ENCODE measurements at regions not wholly inside any gene's neighbourhood (a gene's known extent, or its start where the extent isn't known, plus 50 kb on each side); places are given as distances from the start of the nearest gene placed in this dataset.

- ChIA-PET CTCF (ENCODE audit: partially characterized antibody) (interaction anchor here (0.6 kb wide), 1 partner anchor 19 kb away, joined by 3 read pairs; no protein-coding TSS in a partner anchor), POLR2A (ENCODE audit: partially characterized antibody) (no interaction called here)
- no peak overlapping the region for H2BK120ac ChIP-seq (replicated peaks; ENCODE audit: low read depth, low read length)
- H3K9ac ChIP-seq (replicated peaks in 1 of 4; ENCODE audit: extremely low read depth in 1 of 4, low read depth in 3 of 4, low read length in 3 of 4): no peak overlapping the region
- no peak overlapping the region for H3K18ac ChIP-seq (ENCODE audit: extremely low read depth, low read length)
- H4K8ac ChIP-seq (ENCODE audit: extremely low read depth, insufficient read depth, low read length): no peak overlapping the region
- FAIRE-seq (no peak), DNase-seq (ENCODE audit: low read depth in 1 of 2, low spot score in 2 of 2) (peak in 1 of 2 experiments; percentile 3)
- no peak overlapping the region for H4K91ac ChIP-seq (replicated peaks; ENCODE audit: insufficient read length, low read length)
- no peaks in the 10 kb centered on the region for H3K23me2 ChIP-seq (ENCODE audit: low read depth, low read length)
- no peak overlapping the region for H2BK20ac ChIP-seq (ENCODE audit: low read length)
- no peak overlapping the region for H2AFZ ChIP-seq (ENCODE audit: low read length)
- no peak overlapping the region for H3K4me2 ChIP-seq (ENCODE audit: insufficient read depth in 1 of 2, low read depth in 2 of 2, low read length in 2 of 2)
- H4K5ac ChIP-seq (ENCODE audit: insufficient read length, low read depth, low read length): no peak overlapping the region
- peaks cover 0 to 8% (median 2%) of the 10 kb centered on the region in 4 experiments; a peak in 3 of 7 replicates for H3K4me1 ChIP-seq (replicated peaks in 1 of 4; ENCODE audit: control insufficient read depth in 3 of 4, insufficient read depth in 4 of 4, low read length in 3 of 4)
- no peak overlapping the region for H2AK5ac ChIP-seq (ENCODE audit: low read depth, low read length)
- H3K23ac ChIP-seq (ENCODE audit: insufficient read length): no peak overlapping the region
- peaks cover 0 to 5% (median 3%) of the 10 kb centered on the region in 4 experiments; a peak in 2 of 7 replicates for H3K27me3 ChIP-seq (replicated peaks in 1 of 4; ENCODE audit: control insufficient read depth in 3 of 4, extremely low read depth in 1 of 4, insufficient read depth in 3 of 4, low read length in 3 of 4)
- no peak overlapping the region for H2BK12ac ChIP-seq (ENCODE audit: low read depth, low read length)
- H3K27ac ChIP-seq (ENCODE audit: low read depth, low read length): no peak overlapping the region
- no peaks in the 10 kb centered on the region for H3K36me3 ChIP-seq (ENCODE audit: control insufficient read depth in 2 of 4, insufficient read depth in 4 of 4, low read length in 3 of 4)
- H3K79me1 ChIP-seq (ENCODE audit: low read depth, low read length): no peaks in the 10 kb centered on the region
- no peak overlapping the region for H3K4me3 ChIP-seq (ENCODE audit: extremely low read depth in 1 of 4, insufficient read depth in 2 of 4, low read depth in 3 of 4, low read length in 4 of 4)
- no peaks in the 10 kb centered on the region for H4K20me1 ChIP-seq (replicated peaks in 1 of 2; ENCODE audit: control insufficient read depth in 1 of 2, insufficient read depth in 2 of 2, low read length in 2 of 2)
- no peak overlapping the region for H3K4ac ChIP-seq (replicated peaks; ENCODE audit: insufficient read length, low read depth, low read length)
- H3K9me3 ChIP-seq (ENCODE audit: insufficient read depth in 2 of 2, low read depth in 1 of 2, low read length in 1 of 2): no peaks in the 10 kb centered on the region
- H3K14ac ChIP-seq (ENCODE audit: insufficient read length): no peak overlapping the region
- H3K79me2 ChIP-seq (ENCODE audit: control insufficient read depth in 1 of 2, insufficient read depth in 2 of 2, low read length in 2 of 2): no peaks in the 10 kb centered on the region
- H2BK15ac ChIP-seq (ENCODE audit: low read length): no peak overlapping the region
- no peak overlapping the region for H2BK5ac ChIP-seq (ENCODE audit: low read depth, low read length)
- H3K56ac ChIP-seq (replicated peaks; ENCODE audit: insufficient read length, low read depth, low read length): no peak overlapping the region
- WGBS, 2 experiments (ENCODE audit: extremely low coverage in 1 of 2, insufficient coverage in 1 of 2, insufficient read length in 1 of 2, insufficient replicate concordance in 2 of 2, low coverage in 1 of 2, low lambda C conversion rate in 2 of 2, missing lambda C conversion rate in 1 of 2): 86% methylated on average over 4 of the region's 4 CpGs; no CpG with 5 or more reads in 1 of the 2 experiments
- no peak for TF ChIP-seq FOSL1 (IDR thresholded peaks at IDR 0.05; ENCODE audit: insufficient read depth, low read depth, low read length)
- TF ChIP-seq TEAD4 (IDR thresholded peaks at IDR 0.05; ENCODE audit: low read depth, low read length): no peak
- TF ChIP-seq NRF1 (IDR thresholded peaks at IDR 0.05; ENCODE audit: low read depth, low read length): no peak
- TF ChIP-seq CTBP2 (IDR thresholded peaks at IDR 0.05; ENCODE audit: borderline replicate concordance, insufficient read depth, insufficient read length, low read length): no peak
- TF ChIP-seq SAP30 (IDR thresholded peaks at IDR 0.05; ENCODE audit: insufficient read depth, insufficient replicate concordance, low read length): no peak
- TF ChIP-seq KDM5A (IDR thresholded peaks at IDR 0.05; ENCODE audit: low read length): no peak
- TF ChIP-seq BCL11A (IDR thresholded peaks at IDR 0.05; ENCODE audit: low read depth in 2 of 2, low read length in 2 of 2): no peak
- no peak for TF ChIP-seq SRF (IDR thresholded peaks at IDR 0.05; ENCODE audit: low read depth, low read length)
- no peak for TF ChIP-seq SP4 (IDR thresholded peaks at IDR 0.05; ENCODE audit: low read length)
- no peak for TF ChIP-seq BACH1 (IDR thresholded peaks at IDR 0.05; ENCODE audit: low read length)
- no peak for TF ChIP-seq POLR2AphosphoS5 (IDR thresholded peaks at IDR 0.05; ENCODE audit: low read depth, low read length)
- no peak for TF ChIP-seq POLR2A (IDR thresholded peaks at IDR 0.05; ENCODE audit: control extremely low read depth in 1 of 2, low read depth in 2 of 2, low read length in 2 of 2)
- no peak for TF ChIP-seq TBP (IDR thresholded peaks at IDR 0.05; ENCODE audit: low read depth, low read length)
- no peak for TF ChIP-seq EZH2 (IDR thresholded peaks at IDR 0.05; ENCODE audit: low read depth, low read length, severe bottlenecking)
- no peak for TF ChIP-seq EP300 (IDR thresholded peaks at IDR 0.05; ENCODE audit: borderline replicate concordance in 1 of 2, low read depth in 2 of 2, low read length in 2 of 2)
These were observed 146.5 kb upstream of the IRX4 start for GRCh38 chr5:2029206-2029605.

Measured in H1 (cell line).